OCI-LY1 (cell line): ENCODE measurements at regions not wholly inside any gene's neighbourhood (a gene's known extent, or its start where the extent isn't known, plus 50 kb on each side); places are given as distances from the start of the nearest gene placed in this dataset.

Source experiments
- EZH2 ChIP-seq: fragments of 200-600 bp; sonication (generic), shearing (Covaris generic); IDR thresholded peaks from 2 replicates; pipeline ENCODE4 v1.8.0; 2017; ENCODE audit warnings: borderline replicate concordance, mixed run types, mild to moderate bottlenecking, antibody characterized with exemption, low read length, moderate library complexity, mixed read lengths
- TF ChIP-seq, protein P1 (sequence below): fragments of 200-600 bp; sonication (generic), shearing (Covaris generic); IDR thresholded peaks from 2 replicates; pipeline ENCODE4 v1.5.1; 2017; ENCODE audit warnings: mild to moderate bottlenecking, antibody characterized with exemption, low read length, moderate library complexity, mixed read lengths

DNA sequence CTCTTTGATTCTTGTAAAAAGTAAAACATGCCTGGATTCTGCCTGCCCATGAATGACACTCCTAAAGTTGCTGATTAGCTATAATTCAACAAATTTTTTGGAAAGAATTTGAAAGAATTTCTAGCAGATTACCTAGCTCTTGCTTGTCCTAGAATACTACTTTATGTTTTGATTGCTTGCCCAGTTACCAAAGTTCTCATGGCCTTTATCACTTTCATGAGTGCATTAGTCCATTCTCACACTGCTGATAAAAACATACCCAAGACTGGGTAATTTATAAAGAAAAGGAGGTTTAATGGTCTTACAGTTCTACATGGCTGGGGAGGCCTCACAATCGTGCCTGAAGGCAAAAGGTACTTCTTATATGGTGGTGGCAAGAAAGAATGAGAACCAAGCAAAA is 1137.3 kb downstream of the SORCS1 start:
- TF ChIP-seq, protein P1, sequence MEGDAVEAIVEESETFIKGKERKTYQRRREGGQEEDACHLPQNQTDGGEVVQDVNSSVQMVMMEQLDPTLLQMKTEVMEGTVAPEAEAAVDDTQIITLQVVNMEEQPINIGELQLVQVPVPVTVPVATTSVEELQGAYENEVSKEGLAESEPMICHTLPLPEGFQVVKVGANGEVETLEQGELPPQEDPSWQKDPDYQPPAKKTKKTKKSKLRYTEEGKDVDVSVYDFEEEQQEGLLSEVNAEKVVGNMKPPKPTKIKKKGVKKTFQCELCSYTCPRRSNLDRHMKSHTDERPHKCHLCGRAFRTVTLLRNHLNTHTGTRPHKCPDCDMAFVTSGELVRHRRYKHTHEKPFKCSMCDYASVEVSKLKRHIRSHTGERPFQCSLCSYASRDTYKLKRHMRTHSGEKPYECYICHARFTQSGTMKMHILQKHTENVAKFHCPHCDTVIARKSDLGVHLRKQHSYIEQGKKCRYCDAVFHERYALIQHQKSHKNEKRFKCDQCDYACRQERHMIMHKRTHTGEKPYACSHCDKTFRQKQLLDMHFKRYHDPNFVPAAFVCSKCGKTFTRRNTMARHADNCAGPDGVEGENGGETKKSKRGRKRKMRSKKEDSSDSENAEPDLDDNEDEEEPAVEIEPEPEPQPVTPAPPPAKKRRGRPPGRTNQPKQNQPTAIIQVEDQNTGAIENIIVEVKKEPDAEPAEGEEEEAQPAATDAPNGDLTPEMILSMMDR = no peak
- TF ChIP-seq EZH2 = no peak
